ENCODE measurements at regions not wholly inside any gene's neighbourhood (a gene's known extent, or its start where the extent isn't known, plus 50 kb on each side); places are given as distances from the start of the nearest gene placed in this dataset.

GRCh38 chr14:22099942-22100763, 426.5 kb upstream of the OR4E1 start (continued):
- TF ChIP-seq ZSCAN31 (CRISPR knock-in tag; IDR thresholded peaks at IDR 0.05; ENCODE audit: low read depth) (0 out of 2 replicates have a peak, but pooled peaks have one; percentile 32), ZBTB25 (CRISPR knock-in tag; IDR thresholded peaks at IDR 0.05) (peak; percentile 42; the same call in 1 of the 2 replicates), HMG20B (CRISPR knock-in tag; conservative IDR thresholded peaks at IDR 0.05) (0 out of 2 replicates have a peak, but pooled peaks have one; percentile 40), FOXA3 (CRISPR knock-in tag; IDR thresholded peaks at IDR 0.05) (peak; percentile 44; the same call in 1 of the 2 replicates), ZNF639 (CRISPR knock-in tag; conservative IDR thresholded peaks at IDR 0.05) (0 out of 2 replicates have a peak, but pooled peaks have one; percentile 39), IRF9 (CRISPR knock-in tag; IDR thresholded peaks at IDR 0.05; ENCODE audit: borderline replicate concordance) (no peak), ZNF350 (CRISPR knock-in tag; IDR thresholded peaks at IDR 0.05; ENCODE audit: borderline replicate concordance, low read depth) (no peak), MXD4 (CRISPR knock-in tag; IDR thresholded peaks at IDR 0.05) (peak; percentile 63; the same call in 1 of the 2 replicates), ZXDC (CRISPR knock-in tag; IDR thresholded peaks at IDR 0.05) (no peak), ZNF660 (CRISPR knock-in tag; IDR thresholded peaks at IDR 0.05; ENCODE audit: borderline replicate concordance, low read depth) (no peak), ZNF414 (CRISPR knock-in tag; IDR thresholded peaks at IDR 0.05) (0 out of 2 replicates have a peak, but pooled peaks have one; percentile 58), ZNF792 (CRISPR knock-in tag; IDR thresholded peaks at IDR 0.05) (peak; percentile 56; the same call in 1 of the 2 replicates), ZNF264 (CRISPR knock-in tag; IDR thresholded peaks at IDR 0.05) (no peak), IRF2 (CRISPR knock-in tag; IDR thresholded peaks at IDR 0.05) (peak; percentile 80; the same call in 1 of the 2 replicates), SNAPC2 (CRISPR knock-in tag; IDR thresholded peaks at IDR 0.05) (no peak), KDM5A (IDR thresholded peaks at IDR 0.05; ENCODE audit: borderline replicate concordance, low read length) (no peak), HOMEZ (CRISPR knock-in tag; IDR thresholded peaks at IDR 0.05; ENCODE audit: low read depth) (0 out of 2 replicates have a peak, but pooled peaks have one; percentile 63)

Data from HepG2 (cell line).